ENCODE measurements at regions not wholly inside any gene's neighbourhood (a gene's known extent, or its start where the extent isn't known, plus 50 kb on each side); places are given as distances from the start of the nearest gene placed in this dataset.
"Not testable (repeated sequence)": the region's sequence is repeated elsewhere in the genome, so short reads cannot be mapped to it uniquely, and the experiment has no call there.

DNA sequence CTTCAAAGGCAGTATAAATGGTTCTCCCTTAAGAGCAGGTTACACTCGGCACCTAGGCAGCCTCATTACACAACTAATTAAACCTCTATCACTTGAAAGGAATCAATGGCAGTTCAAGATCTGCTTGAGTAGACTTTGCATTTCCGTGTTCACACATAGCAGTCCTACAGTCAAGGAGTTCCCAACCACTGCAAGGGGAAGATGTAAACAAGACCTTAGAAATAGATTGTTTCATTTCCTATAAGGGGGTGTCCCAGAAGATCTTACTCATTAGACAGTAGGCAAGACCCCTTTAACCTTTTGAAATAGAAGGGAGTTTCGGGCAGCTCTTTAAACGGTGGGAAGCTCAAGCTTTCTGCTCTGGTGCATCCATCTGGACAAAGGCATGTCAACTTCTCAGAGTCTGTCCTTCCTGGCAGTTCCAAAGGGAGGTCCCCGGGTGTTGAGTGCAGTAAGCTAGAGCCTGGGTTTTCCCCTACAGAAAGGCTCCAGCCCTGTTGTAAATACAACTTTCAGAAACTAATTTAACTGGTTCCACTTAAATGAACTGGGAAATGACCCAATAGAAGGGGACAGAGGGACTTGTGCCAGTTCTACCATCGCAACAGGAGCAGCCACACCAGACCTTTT, 150.8 kb downstream of the RBMX2 start:
- DNase-seq = no peak

DNA sequence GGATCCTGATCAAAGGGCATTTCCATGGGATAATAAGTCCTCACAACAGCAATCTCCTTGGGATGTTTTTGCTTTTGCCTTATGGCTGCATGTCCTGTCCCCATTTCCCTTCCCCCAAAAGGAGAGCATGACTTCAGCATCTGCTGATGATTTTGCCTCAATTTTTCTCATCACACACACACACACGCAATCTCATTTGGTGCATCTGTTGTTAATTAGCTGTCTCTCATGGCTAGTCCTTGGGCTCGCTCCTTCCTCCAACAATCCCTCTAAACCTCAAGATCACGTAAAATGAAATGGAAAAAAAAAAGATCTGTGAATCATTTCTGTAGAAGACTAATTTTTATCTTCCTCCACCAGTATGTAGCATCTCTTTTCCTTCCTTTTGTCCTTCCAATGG, 153.6 kb downstream of the RBMX2 start:
- DNase-seq = no peak

DNA sequence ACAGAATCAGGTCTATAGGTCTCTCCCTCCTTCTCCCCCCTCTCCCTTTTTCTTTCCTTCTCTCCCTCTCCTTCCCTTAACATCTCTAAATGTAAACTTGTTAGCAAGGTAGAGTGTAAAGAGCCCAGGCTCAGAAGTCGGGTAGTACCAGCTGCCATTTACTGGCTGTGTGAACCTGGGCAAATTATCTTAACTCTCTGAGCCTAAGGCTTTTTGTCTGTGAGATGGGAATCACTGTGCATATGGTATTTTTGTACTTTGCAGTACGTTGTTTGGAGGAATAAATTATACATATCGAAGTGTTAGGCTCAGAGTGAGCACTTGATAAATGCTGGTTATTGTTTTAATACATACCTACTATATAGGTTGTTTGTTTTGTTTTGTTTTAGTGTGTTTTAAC, 154.0 kb downstream of the RBMX2 start:
- DNase-seq = no peak

DNA sequence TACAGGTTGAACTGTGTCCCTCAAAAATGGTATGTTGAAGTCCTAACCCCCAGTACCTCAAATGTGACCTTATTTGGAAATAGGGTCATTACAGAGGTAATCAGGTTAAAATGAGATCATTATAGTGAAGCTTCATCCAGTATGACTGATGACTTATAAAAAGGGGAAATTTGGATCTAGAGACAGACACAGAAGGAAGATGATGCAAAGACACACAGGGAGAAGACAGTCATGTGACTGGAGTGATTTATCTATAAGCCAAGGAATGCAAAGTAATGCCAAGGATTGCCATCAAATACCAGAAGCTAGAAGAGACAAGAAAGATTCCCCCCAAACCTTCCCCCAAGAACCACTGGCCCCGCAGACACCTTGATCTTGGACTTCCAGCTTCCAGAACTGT, 155.2 kb downstream of the RBMX2 start:
- DNase-seq = no peak

DNA sequence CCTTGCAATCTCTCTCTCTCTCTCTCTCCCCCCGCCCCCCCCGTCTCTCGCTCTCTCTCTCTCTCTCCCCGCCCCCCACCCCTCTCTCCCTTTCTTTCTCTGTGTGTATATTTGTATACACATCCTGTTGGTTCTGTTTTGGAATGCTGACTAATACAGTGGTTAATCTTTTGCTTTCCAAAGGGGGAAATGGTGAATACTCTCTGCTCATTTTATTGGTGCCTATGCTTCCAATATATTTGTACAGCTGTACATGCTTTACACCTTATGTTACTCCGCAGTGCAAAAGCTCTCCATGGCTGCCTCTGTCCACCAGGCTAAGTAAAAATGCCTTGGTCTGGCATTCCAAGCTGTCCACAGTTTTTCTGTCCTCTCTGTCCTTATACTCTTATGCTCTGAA, 158.8 kb downstream of the RBMX2 start:
- DNase-seq = no peak

DNA sequence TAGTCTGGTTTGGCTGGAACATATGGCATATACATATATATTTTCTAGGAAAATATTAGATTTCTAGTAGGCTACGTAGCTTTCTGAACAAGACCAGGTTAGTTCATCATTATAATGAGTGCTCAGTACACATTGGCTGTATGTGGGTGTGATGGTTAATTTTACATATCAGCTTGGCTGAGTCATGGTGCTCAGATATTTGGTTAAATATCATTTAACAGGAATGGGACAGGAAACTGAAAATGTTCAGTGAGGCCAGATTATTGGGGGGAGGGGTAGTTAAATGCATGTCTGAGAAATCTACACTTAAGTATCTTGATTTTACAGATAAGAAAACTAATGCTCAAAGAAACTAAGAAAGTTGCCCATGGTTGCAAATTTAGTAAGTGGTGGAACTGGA, 160.1 kb downstream of the RBMX2 start:
- DNase-seq = no peak

DNA sequence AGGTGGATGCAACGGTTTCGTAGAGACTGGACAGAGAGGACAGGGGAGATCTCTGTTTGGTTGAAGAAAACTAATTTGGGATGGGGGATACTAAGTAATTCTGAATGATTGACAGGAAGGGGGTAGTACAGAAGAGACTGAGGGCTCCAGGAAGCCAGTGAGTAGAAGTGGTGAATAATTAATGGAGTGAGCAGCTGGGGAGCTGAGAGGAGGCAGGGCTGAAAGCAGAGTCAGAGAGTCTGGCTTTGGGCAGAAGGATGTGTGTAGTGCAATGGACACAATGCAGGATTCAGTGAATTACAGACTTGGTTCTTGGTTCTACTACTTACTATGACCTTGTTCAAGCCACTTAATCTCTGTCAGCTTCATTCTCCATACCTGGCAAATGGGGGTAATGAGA, 161.7 kb downstream of the RBMX2 start:
- DNase-seq = no peak

DNA sequence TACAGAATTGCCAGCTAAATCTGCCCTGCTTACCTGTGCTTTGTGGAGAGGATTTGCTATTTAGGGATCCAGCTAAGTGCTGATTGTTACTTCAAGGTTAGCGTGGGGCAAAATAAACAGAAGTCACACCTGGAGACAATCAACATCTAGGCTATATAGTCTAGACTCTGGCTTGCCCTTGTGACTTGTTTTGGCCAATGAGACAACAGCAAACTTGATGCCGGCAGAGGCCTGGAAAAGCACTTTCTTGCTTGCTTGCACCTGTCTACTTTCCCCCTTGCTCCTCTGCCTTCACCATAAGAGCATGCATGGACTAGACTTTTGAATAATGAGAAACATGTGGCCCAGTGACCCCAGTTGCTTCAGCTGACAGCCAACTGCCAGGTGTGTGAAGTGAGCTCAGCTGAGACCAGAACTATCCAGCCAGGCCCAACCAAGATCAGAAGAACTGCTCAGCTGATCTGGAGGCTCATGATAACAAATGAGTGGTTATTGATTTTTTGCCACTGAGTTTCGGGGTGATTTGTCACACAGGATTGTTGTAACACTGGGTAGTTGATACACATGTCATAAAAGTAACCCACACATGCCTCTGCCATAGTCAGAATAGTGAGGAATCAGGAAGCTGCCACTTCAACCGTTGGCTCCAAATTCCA, 164.4 kb downstream of the RBMX2 start:
- DNase-seq = no peak

DNA sequence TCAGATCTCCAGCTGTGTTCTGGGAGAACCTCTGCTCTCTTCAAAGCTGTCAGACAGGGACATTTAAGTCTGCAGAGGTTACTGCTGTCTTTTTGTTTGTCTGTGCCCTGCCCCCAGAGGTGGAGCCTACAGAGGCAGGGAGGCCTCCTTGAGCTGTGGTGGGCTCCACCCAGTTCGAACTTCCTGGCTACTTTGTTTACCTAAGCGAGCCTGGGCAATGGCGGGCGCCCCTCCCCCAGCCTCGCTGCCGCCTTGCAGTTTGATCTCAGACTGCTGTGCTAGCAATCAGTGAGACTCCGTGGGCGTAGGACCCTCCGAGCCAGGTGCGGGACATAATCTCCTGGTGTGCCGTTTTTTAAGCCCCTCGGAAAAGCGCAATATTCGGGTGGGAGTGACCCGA, 171.2 kb downstream of the RBMX2 start:
- DNase-seq = not testable (repeated sequence)

Data from NCI-H1930 (cell line).